Astrocyte (in vitro differentiated cells and primary cell): ENCODE measurements at regions not wholly inside any gene's neighbourhood (a gene's known extent, or its start where the extent isn't known, plus 50 kb on each side); places are given as distances from the start of the nearest gene placed in this dataset.

Experiments
- DNase-seq: peaks from one replicate; pipeline ENCODE4 v3.0.0-alpha.2; 2010; ENCODE audit warnings: low read depth
- FAIRE-seq: peaks from 2 replicates; lab custom pipeline; 2011; peaks lifted over from hg19 to GRCh38; lab: Jason Lieb, UNC
- H2AFZ ChIP-seq: 2 replicates; pipeline ENCODE4 v1.6.0; 2012; ENCODE audit warnings: low read depth, low read length, inconsistent platforms
- H3K27ac ChIP-seq: 2 replicates; pipeline ENCODE4 v1.5.1; 2011; ENCODE audit warnings: low read depth, low read length, inconsistent platforms
- H3K27me3 ChIP-seq: 2 replicates; pipeline ENCODE4 v1.6.0; 2011; ENCODE audit warnings: low read length, inconsistent platforms; ENCODE audit not compliant: insufficient read depth
- H3K36me3 ChIP-seq: 2 replicates; pipeline ENCODE4 v1.5.1; 2011; ENCODE audit warnings: low read length, inconsistent platforms; ENCODE audit not compliant: insufficient read depth
- H3K4me1 ChIP-seq: 2 replicates; pipeline ENCODE4 v1.5.1; 2011; ENCODE audit warnings: low read length, inconsistent platforms; ENCODE audit not compliant: insufficient read depth
- H3K4me2 ChIP-seq: 2 replicates; pipeline ENCODE4 v1.6.0; 2012; ENCODE audit warnings: low read length, inconsistent platforms
- H3K4me3 ChIP-seq: 2 replicates; pipeline ENCODE4 v1.5.1; 2011; ENCODE audit warnings: low read depth, mild to moderate bottlenecking, low read length, inconsistent platforms; ENCODE audit not compliant: insufficient read depth
- H3K79me2 ChIP-seq: 2 replicates; pipeline ENCODE4 v1.6.0; 2012; ENCODE audit warnings: mild to moderate bottlenecking, low read length, inconsistent platforms; ENCODE audit not compliant: insufficient read depth
- H3K9ac ChIP-seq: 2 replicates; pipeline ENCODE4 v1.6.0; 2012; ENCODE audit warnings: mild to moderate bottlenecking, low read length, inconsistent platforms
- H3K9me3 ChIP-seq: 2 replicates; pipeline ENCODE4 v1.5.1; 2012; ENCODE audit warnings: low read depth, mild to moderate bottlenecking, low read length, inconsistent platforms; ENCODE audit not compliant: insufficient read depth
- H4K20me1 ChIP-seq: 2 replicates; pipeline ENCODE4 v1.6.0; 2012; ENCODE audit warnings: low read length, inconsistent platforms; ENCODE audit not compliant: insufficient read depth
- H3K27ac Mint-ChIP-seq: one replicate; pipeline ENCODE4 v1.8.0; 2021; ENCODE audit warnings: mild to moderate bottlenecking, mixed read lengths; ENCODE audit not compliant: unreplicated experiment
- H3K27me3 Mint-ChIP-seq: one replicate; pipeline ENCODE4 v1.8.0; 2021; ENCODE audit warnings: low read depth, mixed read lengths; ENCODE audit not compliant: unreplicated experiment
- H3K36me3 Mint-ChIP-seq: one replicate; pipeline ENCODE4 v1.8.0; 2021; ENCODE audit warnings: low read depth, mixed read lengths; ENCODE audit not compliant: unreplicated experiment
- H3K4me1 Mint-ChIP-seq: one replicate; pipeline ENCODE4 v1.8.0; 2021; ENCODE audit warnings: low read depth, mixed read lengths; ENCODE audit not compliant: unreplicated experiment
- H3K4me3 Mint-ChIP-seq: one replicate; pipeline ENCODE4 v1.8.0; 2021; ENCODE audit warnings: mild to moderate bottlenecking, moderate library complexity, mixed read lengths; ENCODE audit not compliant: unreplicated experiment
- H3K9me3 Mint-ChIP-seq: one replicate; pipeline ENCODE4 v1.8.0; 2021; ENCODE audit warnings: mild to moderate bottlenecking, mixed read lengths; ENCODE audit not compliant: unreplicated experiment
- CTCF ChIP-seq: IDR thresholded peaks from 2 replicates; pipeline ENCODE4 v1.5.1; 2011; ENCODE audit warnings: low read depth, mild to moderate bottlenecking, inconsistent platforms, low read length, moderate library complexity; ENCODE audit not compliant: insufficient read depth
- EZH2 ChIP-seq: IDR thresholded peaks from 2 replicates; pipeline ENCODE4 v1.6.1; 2012; ENCODE audit warnings: mild to moderate bottlenecking, low read length, inconsistent platforms; ENCODE audit not compliant: insufficient read depth

GRCh38 chr17:22303096-22303495 lies 610.8 kb downstream of the KCNJ18 start:
- no peak for TF ChIP-seq CTCF
- TF ChIP-seq EZH2: no peak
- H4K20me1 ChIP-seq: no peaks in the 10 kb centered on the region
- H3K36me3 Mint-ChIP-seq: peaks cover 2% of the 10 kb centered on the region
- no peak overlapping the region for H3K27ac Mint-ChIP-seq
- no peak overlapping the region for H3K27ac ChIP-seq
- no peak overlapping the region for H2AFZ ChIP-seq
- H3K4me3 Mint-ChIP-seq: no peak overlapping the region
- H3K27me3 ChIP-seq: no peaks in the 10 kb centered on the region
- no peak overlapping the region for H3K4me3 ChIP-seq
- no peaks in the 10 kb centered on the region for H3K27me3 Mint-ChIP-seq
- no peaks in the 10 kb centered on the region for H3K4me1 Mint-ChIP-seq
- H3K9ac ChIP-seq: no peak overlapping the region
- no peaks in the 10 kb centered on the region for H3K79me2 ChIP-seq
- no peak overlapping the region for H3K4me2 ChIP-seq
- no peak for DNase-seq
- H3K36me3 ChIP-seq: no peaks in the 10 kb centered on the region
- peaks cover 34% of the 10 kb centered on the region for H3K9me3 Mint-ChIP-seq
- no peaks in the 10 kb centered on the region for H3K4me1 ChIP-seq
- FAIRE-seq: no peak
- peaks cover 14% of the 10 kb centered on the region for H3K9me3 ChIP-seq

GRCh38 chr17:22303865-22304264 lies 611.5 kb downstream of the KCNJ18 start:
- H3K27me3 ChIP-seq: no peaks in the 10 kb centered on the region
- no peak overlapping the region for H3K4me3 ChIP-seq
- no peaks in the 10 kb centered on the region for H3K27me3 Mint-ChIP-seq
- no peak overlapping the region for H3K27ac Mint-ChIP-seq
- H3K9me3 Mint-ChIP-seq: peaks cover 34% of the 10 kb centered on the region
- FAIRE-seq (no peak), DNase-seq (no peak)
- H3K4me3 Mint-ChIP-seq: no peak overlapping the region
- no peaks in the 10 kb centered on the region for H3K36me3 ChIP-seq
- no peaks in the 10 kb centered on the region for H3K4me1 Mint-ChIP-seq
- peaks cover 13% of the 10 kb centered on the region for H3K9me3 ChIP-seq
- no peak overlapping the region for H3K27ac ChIP-seq
- no peak overlapping the region for H2AFZ ChIP-seq
- H3K4me2 ChIP-seq: no peak overlapping the region
- TF ChIP-seq CTCF (no peak), EZH2 (no peak)
- H3K9ac ChIP-seq: no peak overlapping the region
- H3K36me3 Mint-ChIP-seq: peaks cover 2% of the 10 kb centered on the region
- H3K4me1 ChIP-seq: no peaks in the 10 kb centered on the region
- no peaks in the 10 kb centered on the region for H4K20me1 ChIP-seq
- no peaks in the 10 kb centered on the region for H3K79me2 ChIP-seq

DNA sequence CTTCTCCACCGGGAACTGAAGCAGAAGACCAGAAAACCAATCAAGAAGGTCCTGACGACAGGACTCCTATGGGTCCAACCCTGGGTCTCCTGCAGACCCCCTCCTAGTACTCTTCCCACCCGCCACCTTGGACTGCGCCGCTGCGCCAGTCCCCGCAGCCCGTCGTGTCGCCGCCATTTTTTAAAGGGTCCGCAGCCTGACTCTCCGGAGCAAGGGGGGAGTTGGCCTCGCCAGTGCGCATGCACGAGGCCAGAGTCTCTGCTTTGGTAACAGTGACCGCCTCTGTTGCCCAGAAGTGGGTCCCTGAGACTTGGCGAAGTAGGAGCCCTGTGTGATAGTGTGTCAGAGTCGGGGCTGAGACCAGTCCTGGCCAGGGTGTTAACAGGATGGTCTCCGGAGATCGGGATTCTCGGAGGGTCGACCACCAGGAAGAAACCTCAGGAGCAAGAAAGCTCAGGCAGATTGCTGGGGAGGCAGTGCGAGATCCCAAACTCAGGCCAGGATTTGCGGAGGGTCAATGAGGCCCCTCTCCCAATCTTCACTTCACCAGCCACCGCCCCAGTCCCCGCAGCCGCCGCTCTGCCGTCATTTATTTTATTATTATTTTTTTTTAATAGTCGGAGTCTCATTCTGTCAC lies 612.5 kb downstream of the KCNJ18 start:
- no peak for FAIRE-seq
- Histone ChIP-seq H3K9me3 (peaks cover 11% of the 10 kb centered on the region), H3K36me3 (no peaks in the 10 kb centered on the region), H2AFZ (no peak overlapping the region), H3K4me1 (no peaks in the 10 kb centered on the region), H3K9ac (no peak overlapping the region), H3K27ac (no peak overlapping the region), H4K20me1 (no peaks in the 10 kb centered on the region), H3K4me3 (no peak overlapping the region), H3K27me3 (no peaks in the 10 kb centered on the region), H3K79me2 (no peaks in the 10 kb centered on the region), H3K4me2 (no peak overlapping the region)
- DNase-seq: no peak
- peaks cover 2% of the 10 kb centered on the region for H3K36me3 Mint-ChIP-seq
- H3K4me3 Mint-ChIP-seq: no peak overlapping the region
- H3K9me3 Mint-ChIP-seq: peaks cover 34% of the 10 kb centered on the region
- H3K27ac Mint-ChIP-seq: no peak overlapping the region
- H3K27me3 Mint-ChIP-seq: no peaks in the 10 kb centered on the region
- TF ChIP-seq EZH2 (no peak), CTCF (no peak)
- no peaks in the 10 kb centered on the region for H3K4me1 Mint-ChIP-seq
